Upper lobe of left lung (tissue), 6 donors: ENCODE measurements at regions not wholly inside any gene's neighbourhood (a gene's known extent, or its start where the extent isn't known, plus 50 kb on each side); places are given as distances from the start of the nearest gene placed in this dataset.
A peak's percentile ranks its signal among the peaks of the same experiment; 100 is the strongest.

Experiments used
- ATAC-seq, 2 donors: fragments of 200-7000 bp; cut with Tn5 transposase; one replicate each; pipeline ENCODE4 v1.9.1; 2022; ENCODE audit warnings: mild to moderate bottlenecking in 2 of 2, moderate library complexity in 2 of 2; ENCODE audit not compliant: low FRiP score in 2 of 2
- DNase-seq, 2 donors: peaks; one replicate each; pipeline ENCODE4 v3.0.0-alpha.2; 2019 to 2020
- H3K27ac ChIP-seq, 4 donors: fragments of 200-600 bp; sonication (generic); one replicate each; pipeline ENCODE4 v1.5.1; 2016 to 2019
- H3K27me3 ChIP-seq, 4 donors: fragments of 200-600 bp; sonication (generic); one replicate each; pipeline ENCODE4 v1.5.1; 2017 to 2019
- H3K36me3 ChIP-seq, 4 donors: fragments of 200-600 bp; sonication (generic); one replicate each; pipeline ENCODE4 v1.5.1; 2016 to 2019
- H3K4me1 ChIP-seq, 4 donors: fragments of 200-600 bp; sonication (generic); one replicate each; pipeline ENCODE4 v1.5.1; 2018 to 2019
- H3K4me3 ChIP-seq, 4 donors: fragments of 200-600 bp; sonication (generic); one replicate each; pipeline ENCODE4 v1.5.1; 2017 to 2019; ENCODE audit warnings: mild to moderate bottlenecking in 2 of 4, moderate library complexity in 1 of 4
- H3K9me3 ChIP-seq, 4 donors: fragments of 200-600 bp; sonication (generic); one replicate each; pipeline ENCODE4 v1.5.1; 2018 to 2019
- EP300 ChIP-seq, 4 donors: sonication (generic); formaldehyde crosslinking; IDR thresholded peaks; one replicate each; pipeline ENCODE4 v1.5.1; 2017; ENCODE audit warnings: antibody characterized with exemption in 4 of 4, control low read depth in 2 of 4
- POLR2A ChIP-seq, 4 donors: fragments of 450-650 bp; IDR thresholded peaks; one replicate each; pipeline ENCODE4 v1.5.1; 2016 to 2017; ENCODE audit warnings: antibody characterized with exemption in 4 of 4, mild to moderate bottlenecking in 2 of 4
- POLR2AphosphoS5 ChIP-seq, 2 donors: sonication (generic); formaldehyde crosslinking; IDR thresholded peaks; one replicate each; pipeline ENCODE4 v1.5.1; 2017; ENCODE audit warnings: antibody characterized with exemption in 2 of 2
- WGBS, 2 donors: methylation state at CpG; one replicate each; pipeline ENCODE4 v1.1.5; 2017 to 2018; 5-methylcytosine and 5-hydroxymethylcytosine counted together
- TF ChIP-seq, protein P1 (sequence below), 6 experiments: fragments of 450-650 bp in 4 of 6; fragments of 200-600 bp in 2 of 6; sonication (generic) in 2 of 6; IDR thresholded peaks; one replicate each; pipeline ENCODE4 v1.5.1; 2016 to 2019; ENCODE audit warnings: antibody characterized with exemption in 6 of 6
- donor health status: DM: no; HTN: no; CAD: no; lungs with moderate emphysema.
- donor health status: DM: no; HTN: yes; CAD: no; lungs with severe emphysema.

GRCh38 chr11:109968299-109968698 is 124.9 kb upstream of the ZC3H12C start:
- Histone ChIP-seq H3K4me1 (peaks cover 12 to 16% (median 15%) of the 10 kb centered on the region in 4 donors), H3K27ac (no peak overlapping the region), H3K4me3 (no peak overlapping the region), H3K27me3 (no peaks in the 10 kb centered on the region), H3K36me3 (no peaks in the 10 kb centered on the region), H3K9me3 (no peaks in the 10 kb centered on the region)
- 92 to 96% methylated on average over 3 of the region's 3 CpGs for WGBS, 2 donors
- no peak for TF ChIP-seq POLR2A (IDR thresholded peaks at IDR 0.05)
- no peak for TF ChIP-seq EP300 (IDR thresholded peaks at IDR 0.05)
- TF ChIP-seq, protein P1, sequence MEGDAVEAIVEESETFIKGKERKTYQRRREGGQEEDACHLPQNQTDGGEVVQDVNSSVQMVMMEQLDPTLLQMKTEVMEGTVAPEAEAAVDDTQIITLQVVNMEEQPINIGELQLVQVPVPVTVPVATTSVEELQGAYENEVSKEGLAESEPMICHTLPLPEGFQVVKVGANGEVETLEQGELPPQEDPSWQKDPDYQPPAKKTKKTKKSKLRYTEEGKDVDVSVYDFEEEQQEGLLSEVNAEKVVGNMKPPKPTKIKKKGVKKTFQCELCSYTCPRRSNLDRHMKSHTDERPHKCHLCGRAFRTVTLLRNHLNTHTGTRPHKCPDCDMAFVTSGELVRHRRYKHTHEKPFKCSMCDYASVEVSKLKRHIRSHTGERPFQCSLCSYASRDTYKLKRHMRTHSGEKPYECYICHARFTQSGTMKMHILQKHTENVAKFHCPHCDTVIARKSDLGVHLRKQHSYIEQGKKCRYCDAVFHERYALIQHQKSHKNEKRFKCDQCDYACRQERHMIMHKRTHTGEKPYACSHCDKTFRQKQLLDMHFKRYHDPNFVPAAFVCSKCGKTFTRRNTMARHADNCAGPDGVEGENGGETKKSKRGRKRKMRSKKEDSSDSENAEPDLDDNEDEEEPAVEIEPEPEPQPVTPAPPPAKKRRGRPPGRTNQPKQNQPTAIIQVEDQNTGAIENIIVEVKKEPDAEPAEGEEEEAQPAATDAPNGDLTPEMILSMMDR (IDR thresholded peaks at IDR 0.05) = no peak
- TF ChIP-seq POLR2AphosphoS5 (IDR thresholded peaks at IDR 0.05) = no peak
- DNase-seq (no peak), ATAC-seq (no peak)

DNA sequence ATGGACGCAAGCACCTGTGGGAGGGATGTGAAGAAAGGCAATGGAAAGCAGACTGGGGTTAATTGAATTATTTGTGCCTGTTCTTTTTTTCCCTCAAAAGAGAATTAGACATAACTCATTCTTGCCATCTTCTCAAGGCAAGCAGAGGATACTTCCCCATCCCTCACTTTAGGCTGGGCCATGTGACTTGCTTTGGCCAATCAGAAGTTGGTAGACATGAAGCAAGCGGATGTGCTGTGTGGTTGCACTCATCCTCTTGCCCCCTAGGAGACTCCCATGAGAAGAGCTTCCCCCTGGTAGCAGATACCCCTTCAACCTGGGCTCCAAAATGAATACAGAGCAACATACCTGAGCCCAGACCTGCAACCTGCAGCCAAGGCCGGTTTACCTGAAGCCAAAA is 124.4 kb upstream of the ZC3H12C start:
- DNase-seq (no peak), ATAC-seq (no peak)
- H3K36me3 ChIP-seq = no peaks in the 10 kb centered on the region
- no peak overlapping the region for H3K27ac ChIP-seq
- WGBS, 2 donors = 95 to 98% methylated on average over 3 of the region's 3 CpGs
- H3K27me3 ChIP-seq = no peaks in the 10 kb centered on the region
- no peak for TF ChIP-seq EP300 (IDR thresholded peaks at IDR 0.05)
- no peak for TF ChIP-seq POLR2AphosphoS5 (IDR thresholded peaks at IDR 0.05)
- no peak for TF ChIP-seq POLR2A (IDR thresholded peaks at IDR 0.05)
- TF ChIP-seq, protein P1 (IDR thresholded peaks at IDR 0.05) = no peak
- no peaks in the 10 kb centered on the region for H3K9me3 ChIP-seq
- H3K4me1 ChIP-seq = peaks cover 12 to 16% (median 15%) of the 10 kb centered on the region in 4 donors
- no peak overlapping the region for H3K4me3 ChIP-seq

GRCh38 chr11:109970516-109971183 is 122.5 kb upstream of the ZC3H12C start:
- H3K36me3 ChIP-seq = no peaks in the 10 kb centered on the region
- H3K27me3 ChIP-seq = no peaks in the 10 kb centered on the region
- ATAC-seq = no peak
- H3K27ac ChIP-seq = no peak overlapping the region
- H3K9me3 ChIP-seq = no peaks in the 10 kb centered on the region
- H3K4me3 ChIP-seq = no peak overlapping the region
- peaks cover 12 to 16% (median 15%) of the 10 kb centered on the region in 4 donors for H3K4me1 ChIP-seq
- DNase-seq = no peak
- TF ChIP-seq POLR2AphosphoS5 (IDR thresholded peaks at IDR 0.05) = no peak
- 65 to 74% methylated on average over 9 of the region's 9 CpGs for WGBS, 2 donors

- 7 to 23% methylated on average over 2 of the region's 2 CpGs for WGBS, 2 donors
- ATAC-seq (no peak), DNase-seq (no peak)
- no peaks in the 10 kb centered on the region for H3K36me3 ChIP-seq
- peaks cover 12 to 16% (median 15%) of the 10 kb centered on the region in 4 donors for H3K4me1 ChIP-seq
- no peaks in the 10 kb centered on the region for H3K27me3 ChIP-seq
- no peak for TF ChIP-seq POLR2A (IDR thresholded peaks at IDR 0.05)
- TF ChIP-seq, protein P1 (IDR thresholded peaks at IDR 0.05) = no peak
- no peak for TF ChIP-seq EP300 (IDR thresholded peaks at IDR 0.05)
- TF ChIP-seq POLR2AphosphoS5 (IDR thresholded peaks at IDR 0.05) = no peak
- no peak overlapping the region for H3K27ac ChIP-seq
- H3K9me3 ChIP-seq = no peaks in the 10 kb centered on the region
- H3K4me3 ChIP-seq = no peak overlapping the region
These were observed 122.0 kb upstream of the ZC3H12C start for GRCh38 chr11:109971184-109971523.

DNA sequence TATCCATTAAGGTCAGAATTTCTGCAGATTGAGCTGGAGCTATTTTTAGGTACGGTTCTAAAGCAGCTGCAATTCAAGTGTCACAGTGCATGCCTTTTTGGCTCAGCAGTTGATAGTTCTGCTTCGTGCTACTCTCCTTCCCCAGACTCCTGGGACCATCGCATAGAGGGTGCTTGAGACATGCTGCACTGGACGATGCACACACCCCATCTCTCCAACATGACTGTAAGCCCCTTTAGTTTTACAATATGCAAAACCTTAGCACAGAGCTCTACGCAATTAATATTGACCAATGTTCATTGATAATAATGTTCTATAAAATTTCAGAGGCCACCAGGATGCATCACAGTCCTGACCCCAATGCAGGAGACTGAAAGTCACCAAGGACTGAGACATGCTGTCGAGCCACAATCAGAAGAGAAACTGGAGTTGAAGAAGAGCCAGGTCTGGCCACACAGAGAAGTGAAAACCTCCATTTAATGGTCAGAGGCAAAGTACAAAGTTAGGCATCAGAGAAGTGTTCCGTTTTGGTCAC is 120.9 kb upstream of the ZC3H12C start:
- no peaks in the 10 kb centered on the region for H3K9me3 ChIP-seq
- WGBS, 2 donors = 50 to 54% methylated on average over 7 of the region's 7 CpGs
- DNase-seq (no peak), ATAC-seq (peak in 1 of 2 donors; percentile 50)
- no peak for TF ChIP-seq EP300 (IDR thresholded peaks at IDR 0.05)
- TF ChIP-seq POLR2AphosphoS5 (IDR thresholded peaks at IDR 0.05) = no peak
- no peak for TF ChIP-seq POLR2A (IDR thresholded peaks at IDR 0.05)
- TF ChIP-seq, protein P1 (IDR thresholded peaks at IDR 0.05) = no peak
- no peaks in the 10 kb centered on the region for H3K27me3 ChIP-seq
- peaks cover 12 to 16% (median 15%) of the 10 kb centered on the region in 4 donors for H3K4me1 ChIP-seq
- H3K27ac ChIP-seq = no peak overlapping the region
- no peaks in the 10 kb centered on the region for H3K36me3 ChIP-seq
- H3K4me3 ChIP-seq = no peak overlapping the region
